ENCODE measurements at regions not wholly inside any gene's neighbourhood (a gene's known extent, or its start where the extent isn't known, plus 50 kb on each side); places are given as distances from the start of the nearest gene placed in this dataset.
A peak's percentile ranks its signal among the peaks of the same experiment; 100 is the strongest.
"Not testable (repeated sequence)": the region's sequence is repeated elsewhere in the genome, so short reads cannot be mapped to it uniquely, and the experiment has no call there.

DNA sequence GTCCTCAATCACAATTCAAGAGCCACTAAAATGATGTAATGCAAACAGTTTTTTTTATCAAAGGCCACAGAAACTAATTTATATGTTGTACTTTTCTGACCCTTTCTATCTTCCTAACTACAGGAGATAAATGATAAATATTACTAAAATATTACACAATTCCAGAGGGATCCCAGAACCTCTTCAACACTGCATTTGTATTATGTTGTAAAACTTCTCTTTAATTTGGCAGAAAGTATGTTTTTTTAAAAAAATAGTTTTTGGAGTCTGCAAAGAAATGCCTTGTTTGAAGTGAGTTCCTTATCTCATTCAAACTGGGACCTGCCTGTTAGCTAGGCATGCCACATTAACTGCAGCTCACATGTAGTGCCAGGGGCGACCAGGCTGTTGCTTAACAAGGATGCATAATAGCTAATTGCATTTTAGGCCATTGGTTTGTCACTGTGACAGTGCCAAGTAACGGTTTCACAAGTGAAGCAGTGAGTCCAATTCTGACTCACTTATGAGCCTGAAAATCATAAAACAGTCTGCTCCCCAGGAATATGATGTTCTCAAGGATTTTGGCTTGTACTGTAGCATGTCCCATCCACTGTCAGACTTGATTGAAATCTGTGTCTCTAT, 266.9 kb downstream of the KTN1 start:
- TF ChIP-seq Cebpa-rat (IDR thresholded peaks at IDR 0.05) = no peak
- Histone ChIP-seq H4K20me1 (no peaks in the 10 kb centered on the region), H3K27me3 (no peaks in the 10 kb centered on the region), H3K9ac (no peak overlapping the region), H3K4me3 (no peak overlapping the region), H3K9me3 (replicated peaks in 1 of 11) (peaks cover 10 to 27% (median 25%) of the 10 kb centered on the region in 11 experiments; a peak in 21 of 22 replicates), H3K36me3 (no peaks in the 10 kb centered on the region), H3K27ac (no peak overlapping the region), H3K4me1 (peaks cover 0 to 13% (median 7%) of the 10 kb centered on the region in 10 experiments; a peak in 10 of 20 replicates), H3K4me2 (no peak overlapping the region)

DNA sequence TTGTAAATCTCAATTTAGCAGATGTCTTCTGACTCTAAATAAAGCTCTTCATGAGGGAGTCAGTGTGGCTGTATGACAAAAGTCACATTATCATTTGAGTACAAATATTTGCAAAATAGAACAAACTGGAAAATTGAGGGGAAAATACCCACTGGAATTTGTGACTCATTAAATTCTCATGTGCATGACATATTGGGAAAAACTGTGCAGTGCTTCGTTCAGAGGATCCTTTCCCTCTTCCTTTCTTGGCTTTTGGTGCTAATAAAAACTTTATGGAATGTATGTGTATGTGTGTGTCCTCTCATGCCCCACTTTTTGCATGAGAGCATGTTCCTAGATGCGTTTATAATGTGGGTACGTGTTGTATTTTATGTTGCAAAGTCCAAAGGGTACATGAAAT, 267.8 kb downstream of the KTN1 start:
- Histone ChIP-seq H4K20me1 (no peaks in the 10 kb centered on the region), H3K27me3 (no peaks in the 10 kb centered on the region), H3K9ac (no peak overlapping the region), H3K27ac (no peak overlapping the region), H3K36me3 (no peaks in the 10 kb centered on the region), H3K9me3 (replicated peaks in 1 of 11) (peaks cover 17 to 35% (median 29%) of the 10 kb centered on the region in 11 experiments), H3K4me1 (peaks cover 0 to 13% (median 7%) of the 10 kb centered on the region in 10 experiments; a peak in 10 of 20 replicates), H3K4me2 (no peak overlapping the region), H3K4me3 (no peak overlapping the region)
- TF ChIP-seq Cebpa-rat (IDR thresholded peaks at IDR 0.05) = no peak

DNA sequence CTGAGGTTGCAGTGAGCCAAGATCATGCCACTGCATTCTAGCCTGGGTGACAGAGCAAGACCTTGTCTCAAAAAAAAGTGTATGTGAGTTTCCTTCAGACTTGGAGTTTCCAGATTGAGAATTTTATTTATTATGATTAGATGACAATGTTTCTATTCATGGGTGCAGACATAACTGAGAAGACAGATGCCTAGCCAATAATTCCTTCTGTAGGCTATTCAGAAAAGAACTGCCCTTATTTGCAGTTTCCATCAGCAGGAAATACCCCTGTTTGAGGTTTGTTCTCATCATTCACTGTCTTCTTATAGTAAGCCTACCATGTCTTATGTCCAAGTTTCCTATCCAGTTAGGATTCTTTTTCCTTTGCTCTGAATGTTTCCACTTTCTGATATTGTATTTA, 269.0 kb downstream of the KTN1 start:
- TF ChIP-seq Cebpa-rat (IDR thresholded peaks at IDR 0.05) = no peak
- H3K4me2 ChIP-seq = no peak overlapping the region
- H3K27me3 ChIP-seq = no peaks in the 10 kb centered on the region
- H3K4me1 ChIP-seq = peaks cover 0 to 13% (median 7%) of the 10 kb centered on the region in 10 experiments; a peak in 10 of 20 replicates
- H3K4me3 ChIP-seq = no peak overlapping the region
- no peaks in the 10 kb centered on the region for H4K20me1 ChIP-seq
- H3K27ac ChIP-seq = no peak overlapping the region
- peaks cover 28 to 47% (median 38%) of the 10 kb centered on the region in 11 experiments for H3K9me3 ChIP-seq (replicated peaks in 1 of 11)
- no peaks in the 10 kb centered on the region for H3K36me3 ChIP-seq
- no peak overlapping the region for H3K9ac ChIP-seq

DNA sequence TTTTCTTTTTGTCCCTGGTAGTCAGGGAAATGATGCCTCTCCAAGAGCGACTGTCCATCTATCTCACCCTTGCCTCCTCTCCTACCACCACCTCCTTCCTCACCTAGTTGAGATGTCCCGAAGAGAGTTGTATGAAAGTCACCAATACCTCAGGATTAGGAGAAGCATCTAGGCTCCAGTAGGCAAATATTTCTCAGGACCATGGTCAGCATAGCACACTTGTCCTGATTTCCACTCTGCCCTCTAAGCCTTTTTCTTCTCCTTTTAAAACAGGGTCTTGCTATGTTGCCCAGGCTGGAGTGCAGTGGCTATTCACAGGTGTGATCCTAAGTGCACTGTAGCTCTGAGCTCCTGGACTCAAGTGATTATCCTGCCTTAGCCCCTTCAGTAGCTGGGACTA, 268.4 kb upstream of the PELI2 start:
- H3K9ac ChIP-seq = no peak overlapping the region
- H3K27ac ChIP-seq = no peak overlapping the region
- no peak for TF ChIP-seq Cebpa-rat (IDR thresholded peaks at IDR 0.05)
- no peak overlapping the region for H3K4me3 ChIP-seq
- H3K27me3 ChIP-seq = no peaks in the 10 kb centered on the region
- H4K20me1 ChIP-seq = no peaks in the 10 kb centered on the region
- no peak overlapping the region for H3K4me2 ChIP-seq
- no peaks in the 10 kb centered on the region for H3K36me3 ChIP-seq
- H3K9me3 ChIP-seq (replicated peaks in 1 of 11) = peaks cover 22 to 41% (median 29%) of the 10 kb centered on the region in 11 experiments
- peaks cover 0 to 13% (median 5%) of the 10 kb centered on the region in 10 experiments; a peak in 10 of 20 replicates for H3K4me1 ChIP-seq

DNA sequence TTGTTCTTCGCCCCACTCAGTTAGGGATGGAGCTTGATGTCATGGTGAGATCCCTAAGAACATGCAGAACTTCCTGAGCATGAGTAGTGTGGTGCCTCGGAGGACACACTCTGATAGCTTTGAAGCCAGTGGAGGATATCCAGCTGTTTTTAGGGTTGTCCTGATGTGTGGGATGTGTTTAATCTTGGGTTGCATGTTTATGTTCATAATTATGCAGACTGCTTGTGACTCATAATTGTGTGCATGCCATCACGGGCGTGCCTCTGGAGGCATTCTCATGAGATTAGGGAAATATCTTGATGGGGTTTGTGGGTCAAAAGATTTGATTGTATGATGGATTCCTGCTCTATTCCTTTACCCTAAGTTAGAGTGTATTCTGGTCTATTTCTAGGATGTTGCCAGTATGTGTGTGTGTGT, 267.4 kb upstream of the PELI2 start:
- no peak overlapping the region for H3K27ac ChIP-seq
- H3K4me1 ChIP-seq = peaks cover 0 to 13% (median 0%) of the 10 kb centered on the region in 10 experiments; a peak in 4 of 20 replicates
- peak overlapping the region in 2 of 11 experiments; percentile 18 to 25; a peak in 1 of 22 replicates for H3K4me2 ChIP-seq
- no peaks in the 10 kb centered on the region for H3K36me3 ChIP-seq
- TF ChIP-seq Cebpa-rat (IDR thresholded peaks at IDR 0.05) = no peak
- peaks cover 13 to 31% (median 21%) of the 10 kb centered on the region in 11 experiments; a peak in 18 of 22 replicates for H3K9me3 ChIP-seq (replicated peaks in 1 of 11)
- no peaks in the 10 kb centered on the region for H3K27me3 ChIP-seq
- no peak overlapping the region for H3K9ac ChIP-seq
- H3K4me3 ChIP-seq = no peak overlapping the region
- H4K20me1 ChIP-seq = no peaks in the 10 kb centered on the region

DNA sequence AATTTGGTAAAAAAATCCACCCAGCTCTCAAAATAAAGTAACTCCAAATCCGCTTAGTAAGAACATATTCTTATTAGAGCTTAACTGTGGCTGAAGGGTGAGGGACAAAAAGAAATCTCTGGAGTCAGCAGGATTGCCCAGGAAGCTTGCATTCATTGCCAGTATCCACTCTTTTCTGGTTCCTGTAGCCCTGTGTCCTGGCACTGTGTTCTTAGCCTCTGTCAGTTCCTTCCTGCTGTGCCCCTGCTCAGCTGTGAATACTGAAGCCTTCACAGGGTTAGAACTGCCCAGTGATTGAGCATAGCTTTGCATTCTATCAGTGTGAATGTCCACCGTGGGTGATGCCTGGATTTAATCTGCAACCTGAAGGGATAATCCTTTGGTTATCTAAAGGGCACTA, 266.9 kb upstream of the PELI2 start:
- TF ChIP-seq Cebpa-rat (IDR thresholded peaks at IDR 0.05) = no peak

DNA sequence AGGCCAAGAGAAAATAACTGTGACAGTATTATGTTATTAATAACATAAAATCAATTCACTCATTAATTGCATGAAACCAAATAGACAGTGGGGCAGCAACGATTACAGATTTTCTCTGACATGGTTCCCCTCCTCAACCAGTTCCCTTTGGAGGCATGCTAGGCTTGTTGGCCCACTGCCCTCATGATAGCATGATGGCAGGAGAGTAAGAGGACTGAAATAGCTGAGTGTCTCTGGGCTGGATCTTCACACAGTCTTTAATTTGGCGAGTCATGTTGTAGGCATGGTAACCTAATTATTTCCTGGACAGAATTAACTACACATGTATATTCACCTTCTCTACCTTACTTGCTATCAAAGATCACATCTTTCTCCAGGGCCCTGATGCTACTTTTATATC, 266.2 kb upstream of the PELI2 start:
- H3K4me3 ChIP-seq = no peak overlapping the region
- H3K9me3 ChIP-seq (replicated peaks in 1 of 11) = peaks cover 10 to 25% (median 16%) of the 10 kb centered on the region in 11 experiments; a peak in 14 of 22 replicates
- H3K27me3 ChIP-seq = no peaks in the 10 kb centered on the region
- no peak overlapping the region for H3K9ac ChIP-seq
- H4K20me1 ChIP-seq = no peaks in the 10 kb centered on the region
- no peak overlapping the region for H3K4me2 ChIP-seq
- TF ChIP-seq Cebpa-rat (IDR thresholded peaks at IDR 0.05) = no peak
- H3K36me3 ChIP-seq = no peaks in the 10 kb centered on the region
- no peak overlapping the region for H3K27ac ChIP-seq
- H3K4me1 ChIP-seq = peaks cover 0 to 13% (median 0%) of the 10 kb centered on the region in 10 experiments; a peak in 3 of 20 replicates

More for the DNA sequence above, 266.9 kb upstream of the PELI2 start:
- Histone ChIP-seq H3K9ac (no peak overlapping the region), H3K4me3 (no peak overlapping the region), H3K4me2 (peak overlapping the region in 2 of 11 experiments; percentile 18 to 25; a peak in 2 of 22 replicates), H3K27ac (no peak overlapping the region), H3K4me1 (peaks cover 0 to 13% (median 0%) of the 10 kb centered on the region in 10 experiments; a peak in 3 of 20 replicates), H4K20me1 (no peaks in the 10 kb centered on the region), H3K36me3 (no peaks in the 10 kb centered on the region), H3K9me3 (replicated peaks in 1 of 11) (peaks cover 11 to 26% (median 16%) of the 10 kb centered on the region in 11 experiments; a peak in 17 of 22 replicates), H3K27me3 (no peaks in the 10 kb centered on the region)

DNA sequence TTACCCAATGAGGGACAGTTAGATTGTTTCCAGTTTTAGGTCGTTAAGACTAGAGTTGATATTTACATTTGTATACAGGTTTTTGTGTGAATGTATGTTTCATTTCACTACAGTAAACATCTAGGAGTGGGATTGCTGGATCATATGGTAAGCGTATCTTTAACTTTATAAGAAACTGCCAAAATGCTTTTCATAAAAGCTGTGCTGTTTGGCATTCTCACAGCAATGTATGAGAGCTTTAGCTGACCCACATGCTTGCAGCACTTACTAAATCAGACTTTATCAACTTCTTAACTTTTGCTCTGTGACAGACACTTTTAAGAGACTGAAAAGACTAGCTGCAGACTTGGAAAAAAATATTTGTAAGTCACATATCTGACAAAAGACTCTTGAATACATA, 262.5 kb upstream of the PELI2 start:
- no peaks in the 10 kb centered on the region for H3K27me3 ChIP-seq
- 0 out of 22 replicates have a peak, but pooled peaks cover 0 to 3% (median 0%) of the 10 kb centered on the region in 11 experiments for H3K36me3 ChIP-seq
- H3K27ac ChIP-seq = no peak overlapping the region
- TF ChIP-seq Cebpa-rat (IDR thresholded peaks at IDR 0.05) = no peak
- peaks cover 33 to 53% (median 44%) of the 10 kb centered on the region in 11 experiments for H3K9me3 ChIP-seq (replicated peaks in 1 of 11)
- no peak overlapping the region for H3K9ac ChIP-seq
- no peak overlapping the region for H3K4me2 ChIP-seq
- H4K20me1 ChIP-seq = no peaks in the 10 kb centered on the region
- H3K4me1 ChIP-seq = peaks cover 0 to 10% (median 0%) of the 10 kb centered on the region in 10 experiments; a peak in 3 of 20 replicates
- H3K4me3 ChIP-seq = no peak overlapping the region

DNA sequence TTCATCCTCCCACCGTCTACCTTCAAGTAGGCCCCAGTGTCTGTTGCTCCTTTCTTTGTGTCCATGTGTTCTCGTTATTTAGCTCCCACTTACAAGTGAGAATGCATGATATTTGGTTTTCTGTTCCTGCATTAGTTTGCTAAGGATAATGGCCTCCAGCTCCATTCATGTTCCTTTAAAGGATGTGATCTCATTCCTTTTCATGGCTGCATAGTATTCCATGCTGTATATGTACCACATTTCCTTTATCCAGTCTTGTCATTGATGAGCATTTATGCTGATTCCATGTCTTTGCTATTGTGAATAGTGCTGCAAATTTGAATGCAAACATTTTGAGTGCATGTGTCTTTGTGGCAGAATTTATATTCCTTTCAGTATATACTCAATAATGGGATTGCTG, 259.6 kb upstream of the PELI2 start:
- peaks cover 34 to 47% (median 43%) of the 10 kb centered on the region in 11 experiments for H3K9me3 ChIP-seq (replicated peaks in 1 of 11)
- 0 out of 22 replicates have a peak, but pooled peaks cover 0 to 3% (median 0%) of the 10 kb centered on the region in 11 experiments for H3K36me3 ChIP-seq
- no peak overlapping the region for H3K9ac ChIP-seq
- H3K4me2 ChIP-seq = no peak overlapping the region
- no peaks in the 10 kb centered on the region for H4K20me1 ChIP-seq
- H3K27me3 ChIP-seq = no peaks in the 10 kb centered on the region
- no peak overlapping the region for H3K27ac ChIP-seq
- no peak overlapping the region for H3K4me3 ChIP-seq
- H3K4me1 ChIP-seq = no peaks in the 10 kb centered on the region
- no peak for TF ChIP-seq Cebpa-rat (IDR thresholded peaks at IDR 0.05)

DNA sequence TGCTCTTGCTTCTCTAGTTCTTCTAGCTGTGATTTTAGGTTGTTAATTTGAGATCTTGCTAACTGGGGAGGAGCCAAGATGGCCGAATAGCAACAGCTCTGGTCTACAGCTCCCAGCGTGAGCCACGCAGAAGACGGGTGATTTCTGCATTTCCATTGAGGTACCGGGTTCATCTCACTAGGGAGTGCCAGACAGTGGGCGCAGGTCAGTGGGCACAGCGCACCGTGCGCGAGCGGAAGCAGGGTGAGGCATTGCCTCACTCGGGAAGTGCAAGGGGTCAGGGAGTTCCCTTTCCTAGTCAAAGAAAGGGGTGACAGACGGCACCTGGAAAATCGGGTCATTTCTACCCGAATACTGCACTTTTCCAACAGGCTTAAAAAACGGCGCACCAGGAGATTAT, 256.6 kb upstream of the PELI2 start:
- not testable (repeated sequence) for H3K4me1 ChIP-seq, H4K20me1 ChIP-seq, H3K27me3 ChIP-seq, H3K4me3 ChIP-seq, H3K27ac ChIP-seq, H3K9ac ChIP-seq, H3K4me2 ChIP-seq, H3K36me3 ChIP-seq
- H3K9me3 ChIP-seq (replicated peaks in 1 of 11) = peaks cover 50 to 61% (median 57%) of the 10 kb centered on the region in 11 experiments

All from BLaER1 treated with 17β-estradiol and CSF1 and Interleukin-3, amounts not matched to agents 10 nM and 100 nM (cell line).